ENCODE measurements at regions not wholly inside any gene's neighbourhood (a gene's known extent, or its start where the extent isn't known, plus 50 kb on each side); places are given as distances from the start of the nearest gene placed in this dataset.

GRCh38 chr9:29203244-29203930 lies 1630.1 kb upstream of the C9orf72 start:
- TF ChIP-seq, protein P1, sequence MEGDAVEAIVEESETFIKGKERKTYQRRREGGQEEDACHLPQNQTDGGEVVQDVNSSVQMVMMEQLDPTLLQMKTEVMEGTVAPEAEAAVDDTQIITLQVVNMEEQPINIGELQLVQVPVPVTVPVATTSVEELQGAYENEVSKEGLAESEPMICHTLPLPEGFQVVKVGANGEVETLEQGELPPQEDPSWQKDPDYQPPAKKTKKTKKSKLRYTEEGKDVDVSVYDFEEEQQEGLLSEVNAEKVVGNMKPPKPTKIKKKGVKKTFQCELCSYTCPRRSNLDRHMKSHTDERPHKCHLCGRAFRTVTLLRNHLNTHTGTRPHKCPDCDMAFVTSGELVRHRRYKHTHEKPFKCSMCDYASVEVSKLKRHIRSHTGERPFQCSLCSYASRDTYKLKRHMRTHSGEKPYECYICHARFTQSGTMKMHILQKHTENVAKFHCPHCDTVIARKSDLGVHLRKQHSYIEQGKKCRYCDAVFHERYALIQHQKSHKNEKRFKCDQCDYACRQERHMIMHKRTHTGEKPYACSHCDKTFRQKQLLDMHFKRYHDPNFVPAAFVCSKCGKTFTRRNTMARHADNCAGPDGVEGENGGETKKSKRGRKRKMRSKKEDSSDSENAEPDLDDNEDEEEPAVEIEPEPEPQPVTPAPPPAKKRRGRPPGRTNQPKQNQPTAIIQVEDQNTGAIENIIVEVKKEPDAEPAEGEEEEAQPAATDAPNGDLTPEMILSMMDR (IDR thresholded peaks at IDR 0.05) = no peak
- TF ChIP-seq EZH2 (IDR thresholded peaks at IDR 0.05) = no peak

Measured in neural progenitor cell (in vitro differentiated cells).